GM23338 (cell line): ENCODE measurements at regions not wholly inside any gene's neighbourhood (a gene's known extent, or its start where the extent isn't known, plus 50 kb on each side); places are given as distances from the start of the nearest gene placed in this dataset.

Source experiments
- EZH2 ChIP-seq: fragments of 200-600 bp; sonication (generic); IDR thresholded peaks from one replicate; pipeline ENCODE4 v1.8.0; 2017; ENCODE audit warnings: antibody characterized with exemption, mild to moderate bottlenecking, low read depth; ENCODE audit not compliant: unreplicated experiment
- NANOG ChIP-seq: IDR thresholded peaks from 2 replicates; pipeline ENCODE4 v1.6.1; 2016; ENCODE audit warnings: antibody characterized with exemption, borderline replicate concordance
- REST ChIP-seq: IDR thresholded peaks from one replicate; pipeline ENCODE4 v1.6.1; 2018; ENCODE audit warnings: antibody characterized with exemption; ENCODE audit not compliant: unreplicated experiment
- ZNF331 ChIP-seq: fragments of 250-450 bp; sonication (Bioruptor Pico); IDR thresholded peaks from 2 replicates; pipeline ENCODE4 v1.5.0; 2020; ENCODE audit warnings: low read depth, mild to moderate bottlenecking, moderate library complexity
- TF ChIP-seq, protein P1 (sequence below): fragments of 250-450 bp; sonication (Bioruptor Pico); IDR thresholded peaks from 2 replicates; pipeline ENCODE4 v1.5.0; 2020; ENCODE audit warnings: mild to moderate bottlenecking, moderate library complexity
- TF ChIP-seq, protein P2 (sequence below), 2 experiments: fragments of 200-600 bp in 1 of 2; sonication (generic) in 1 of 2; conservative IDR thresholded peaks; 2 replicates each; pipeline versions ENCODE4 v1.5.1 to v1.6.1; 2016 to 2017; ENCODE audit warnings: antibody characterized with exemption in 2 of 2, low read depth in 2 of 2, mild to moderate bottlenecking in 2 of 2, moderate library complexity in 1 of 2

GRCh38 chr3:107461721-107462120, 61.0 kb upstream of the BBX start (continued):
- TF ChIP-seq, protein P1, sequence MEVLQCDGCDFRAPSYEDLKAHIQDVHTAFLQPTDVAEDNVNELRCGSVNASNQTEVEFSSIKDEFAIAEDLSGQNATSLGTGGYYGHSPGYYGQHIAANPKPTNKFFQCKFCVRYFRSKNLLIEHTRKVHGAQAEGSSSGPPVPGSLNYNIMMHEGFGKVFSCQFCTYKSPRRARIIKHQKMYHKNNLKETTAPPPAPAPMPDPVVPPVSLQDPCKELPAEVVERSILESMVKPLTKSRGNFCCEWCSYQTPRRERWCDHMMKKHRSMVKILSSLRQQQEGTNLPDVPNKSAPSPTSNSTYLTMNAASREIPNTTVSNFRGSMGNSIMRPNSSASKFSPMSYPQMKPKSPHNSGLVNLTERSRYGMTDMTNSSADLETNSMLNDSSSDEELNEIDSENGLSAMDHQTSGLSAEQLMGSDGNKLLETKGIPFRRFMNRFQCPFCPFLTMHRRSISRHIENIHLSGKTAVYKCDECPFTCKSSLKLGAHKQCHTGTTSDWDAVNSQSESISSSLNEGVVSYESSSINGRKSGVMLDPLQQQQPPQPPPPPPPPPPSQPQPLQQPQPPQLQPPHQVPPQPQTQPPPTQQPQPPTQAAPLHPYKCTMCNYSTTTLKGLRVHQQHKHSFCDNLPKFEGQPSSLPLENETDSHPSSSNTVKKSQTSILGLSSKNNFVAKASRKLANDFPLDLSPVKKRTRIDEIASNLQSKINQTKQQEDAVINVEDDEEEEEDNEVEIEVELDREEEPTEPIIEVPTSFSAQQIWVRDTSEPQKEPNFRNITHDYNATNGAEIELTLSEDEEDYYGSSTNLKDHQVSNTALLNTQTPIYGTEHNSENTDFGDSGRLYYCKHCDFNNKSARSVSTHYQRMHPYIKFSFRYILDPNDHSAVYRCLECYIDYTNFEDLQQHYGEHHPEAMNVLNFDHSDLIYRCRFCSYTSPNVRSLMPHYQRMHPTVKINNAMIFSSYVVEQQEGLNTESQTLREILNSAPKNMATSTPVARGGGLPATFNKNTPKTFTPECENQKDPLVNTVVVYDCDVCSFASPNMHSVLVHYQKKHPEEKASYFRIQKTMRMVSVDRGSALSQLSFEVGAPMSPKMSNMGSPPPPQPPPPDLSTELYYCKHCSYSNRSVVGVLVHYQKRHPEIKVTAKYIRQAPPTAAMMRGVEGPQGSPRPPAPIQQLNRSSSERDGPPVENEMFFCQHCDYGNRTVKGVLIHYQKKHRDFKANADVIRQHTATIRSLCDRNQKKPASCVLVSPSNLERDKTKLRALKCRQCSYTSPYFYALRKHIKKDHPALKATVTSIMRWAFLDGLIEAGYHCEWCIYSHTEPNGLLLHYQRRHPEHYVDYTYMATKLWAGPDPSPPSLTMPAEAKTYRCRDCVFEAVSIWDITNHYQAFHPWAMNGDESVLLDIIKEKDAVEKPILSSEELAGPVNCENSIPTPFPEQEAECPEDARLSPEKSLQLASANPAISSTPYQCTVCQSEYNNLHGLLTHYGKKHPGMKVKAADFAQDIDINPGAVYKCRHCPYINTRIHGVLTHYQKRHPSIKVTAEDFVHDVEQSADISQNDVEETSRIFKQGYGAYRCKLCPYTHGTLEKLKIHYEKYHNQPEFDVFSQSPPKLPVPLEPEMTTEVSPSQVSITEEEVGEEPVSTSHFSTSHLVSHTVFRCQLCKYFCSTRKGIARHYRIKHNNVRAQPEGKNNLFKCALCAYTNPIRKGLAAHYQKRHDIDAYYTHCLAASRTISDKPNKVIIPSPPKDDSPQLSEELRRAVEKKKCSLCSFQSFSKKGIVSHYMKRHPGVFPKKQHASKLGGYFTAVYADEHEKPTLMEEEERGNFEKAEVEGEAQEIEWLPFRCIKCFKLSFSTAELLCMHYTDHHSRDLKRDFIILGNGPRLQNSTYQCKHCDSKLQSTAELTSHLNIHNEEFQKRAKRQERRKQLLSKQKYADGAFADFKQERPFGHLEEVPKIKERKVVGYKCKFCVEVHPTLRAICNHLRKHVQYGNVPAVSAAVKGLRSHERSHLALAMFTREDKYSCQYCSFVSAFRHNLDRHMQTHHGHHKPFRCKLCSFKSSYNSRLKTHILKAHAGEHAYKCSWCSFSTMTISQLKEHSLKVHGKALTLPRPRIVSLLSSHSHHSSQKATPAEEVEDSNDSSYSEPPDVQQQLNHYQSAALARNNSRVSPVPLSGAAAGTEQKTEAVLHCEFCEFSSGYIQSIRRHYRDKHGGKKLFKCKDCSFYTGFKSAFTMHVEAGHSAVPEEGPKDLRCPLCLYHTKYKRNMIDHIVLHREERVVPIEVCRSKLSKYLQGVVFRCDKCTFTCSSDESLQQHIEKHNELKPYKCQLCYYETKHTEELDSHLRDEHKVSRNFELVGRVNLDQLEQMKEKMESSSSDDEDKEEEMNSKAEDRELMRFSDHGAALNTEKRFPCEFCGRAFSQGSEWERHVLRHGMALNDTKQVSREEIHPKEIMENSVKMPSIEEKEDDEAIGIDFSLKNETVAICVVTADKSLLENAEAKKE (CRISPR knock-in tag) = no peak
- no peak for TF ChIP-seq ZNF331 (CRISPR knock-in tag)
- TF ChIP-seq, protein P2, sequence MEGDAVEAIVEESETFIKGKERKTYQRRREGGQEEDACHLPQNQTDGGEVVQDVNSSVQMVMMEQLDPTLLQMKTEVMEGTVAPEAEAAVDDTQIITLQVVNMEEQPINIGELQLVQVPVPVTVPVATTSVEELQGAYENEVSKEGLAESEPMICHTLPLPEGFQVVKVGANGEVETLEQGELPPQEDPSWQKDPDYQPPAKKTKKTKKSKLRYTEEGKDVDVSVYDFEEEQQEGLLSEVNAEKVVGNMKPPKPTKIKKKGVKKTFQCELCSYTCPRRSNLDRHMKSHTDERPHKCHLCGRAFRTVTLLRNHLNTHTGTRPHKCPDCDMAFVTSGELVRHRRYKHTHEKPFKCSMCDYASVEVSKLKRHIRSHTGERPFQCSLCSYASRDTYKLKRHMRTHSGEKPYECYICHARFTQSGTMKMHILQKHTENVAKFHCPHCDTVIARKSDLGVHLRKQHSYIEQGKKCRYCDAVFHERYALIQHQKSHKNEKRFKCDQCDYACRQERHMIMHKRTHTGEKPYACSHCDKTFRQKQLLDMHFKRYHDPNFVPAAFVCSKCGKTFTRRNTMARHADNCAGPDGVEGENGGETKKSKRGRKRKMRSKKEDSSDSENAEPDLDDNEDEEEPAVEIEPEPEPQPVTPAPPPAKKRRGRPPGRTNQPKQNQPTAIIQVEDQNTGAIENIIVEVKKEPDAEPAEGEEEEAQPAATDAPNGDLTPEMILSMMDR (conservative IDR thresholded peaks at IDR 0.05; ENCODE audit: low read depth in 2 of 2) = no peak
- TF ChIP-seq REST = no peak
- no peak for TF ChIP-seq EZH2
- TF ChIP-seq NANOG = no peak
